OCI-LY3 (cell line): ENCODE measurements at regions not wholly inside any gene's neighbourhood (a gene's known extent, or its start where the extent isn't known, plus 50 kb on each side); places are given as distances from the start of the nearest gene placed in this dataset.

Experiments used
- H2AFZ ChIP-seq: fragments of 200-600, 300-600 bp; shearing (Covaris generic); 2 replicates; pipeline ENCODE4 v1.6.0; 2014; ENCODE audit warnings: antibody characterized with exemption, low read depth, low read length
- H3K27ac ChIP-seq: fragments of 200-600, 300-600 bp; sonication (generic); 2 replicates; pipeline ENCODE4 v1.5.1; 2014; ENCODE audit warnings: mild to moderate bottlenecking, low read length, moderate library complexity, mixed read lengths
- H3K27me3 ChIP-seq: fragments of 200-600, 300-600 bp; sonication (generic); 2 replicates; pipeline ENCODE4 v1.6.1; 2014; ENCODE audit warnings: low read depth, low read length, mixed read lengths
- H3K36me3 ChIP-seq: fragments of 200-600, 300-600 bp; sonication (generic); replicated peaks from 2 replicates; pipeline ENCODE3; 2014; ENCODE audit warnings: low read depth, low read length, mixed read lengths
- H3K4me1 ChIP-seq: fragments of 300-600, 200-600 bp; sonication (generic); 2 replicates; pipeline ENCODE4 v1.6.1; 2014; ENCODE audit warnings: low read length, mixed read lengths
- H3K4me2 ChIP-seq: fragments of 200-600, 300-600 bp; sonication (generic); 2 replicates; pipeline ENCODE4 v1.6.1; 2014; ENCODE audit warnings: low read length, mixed read lengths
- H3K4me3 ChIP-seq: fragments of 300-600, 200-600 bp; sonication (generic); 2 replicates; pipeline ENCODE4 v1.5.1; 2014; ENCODE audit warnings: antibody characterized with exemption, mild to moderate bottlenecking, low read length, moderate library complexity
- H3K79me2 ChIP-seq: fragments of 300-600, 200-600 bp; shearing (Covaris generic); 2 replicates; pipeline ENCODE4 v1.6.1; 2014; ENCODE audit warnings: mild to moderate bottlenecking, low read length, mixed read lengths
- H3K9ac ChIP-seq: fragments of 300-600, 200-600 bp; shearing (Covaris generic); 2 replicates; pipeline ENCODE4 v1.6.0; 2014; ENCODE audit warnings: mild to moderate bottlenecking, low read length, moderate library complexity
- H3K9me3 ChIP-seq: fragments of 200-600, 300-600 bp; shearing (Covaris generic); 2 replicates; pipeline ENCODE4 v1.6.1; 2014; ENCODE audit warnings: low read length, mixed read lengths; ENCODE audit not compliant: insufficient read depth
- H4K20me1 ChIP-seq: fragments of 200-600, 300-600 bp; sonication (generic); 2 replicates; pipeline ENCODE4 v1.6.1; 2016; ENCODE audit warnings: low read length, mixed read lengths; ENCODE audit not compliant: insufficient read depth
- EZH2phosphoT487 ChIP-seq: fragments of 200-600 bp; shearing (Covaris generic); IDR thresholded peaks from 2 replicates; pipeline ENCODE4 v1.6.1; 2018; ENCODE audit warnings: antibody characterized with exemption, mixed run types, low read depth
- TF ChIP-seq, protein P1 (sequence below): fragments of 200-600, 300-600 bp; sonication (generic); IDR thresholded peaks from 2 replicates; pipeline ENCODE4 v1.5.1; 2014; ENCODE audit warnings: antibody characterized with exemption, low read length, low read depth

DNA sequence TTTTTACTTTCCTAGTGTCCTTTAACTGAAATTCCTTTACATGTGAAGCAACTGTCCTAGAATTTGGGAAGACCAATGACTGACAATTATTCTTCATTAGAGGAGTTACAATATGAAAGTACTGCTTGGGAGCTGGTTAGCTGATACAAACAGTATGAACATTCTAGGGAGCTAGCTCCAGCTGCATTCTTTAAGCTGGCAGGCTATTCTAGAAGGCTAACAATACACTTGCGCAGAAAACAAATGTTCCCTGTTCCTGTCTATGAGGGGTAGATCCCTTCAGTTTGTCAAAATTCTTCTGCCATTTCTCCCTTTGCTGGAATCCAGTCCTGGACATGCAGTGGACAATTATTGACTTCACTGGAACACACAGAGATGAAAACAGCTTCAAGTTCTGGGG is 60.2 kb upstream of the NANOGP8 start:
- Histone ChIP-seq H3K4me3 (no peak overlapping the region), H3K27me3 (no peaks in the 10 kb centered on the region), H3K9ac (no peak overlapping the region), H4K20me1 (no peaks in the 10 kb centered on the region), H3K79me2 (no peaks in the 10 kb centered on the region), H3K4me1 (peaks cover 8% of the 10 kb centered on the region), H3K4me2 (no peak overlapping the region), H2AFZ (no peak overlapping the region), H3K27ac (no peak overlapping the region), H3K36me3 (no peaks in the 10 kb centered on the region), H3K9me3 (no peaks in the 10 kb centered on the region)
- TF ChIP-seq, protein P1, sequence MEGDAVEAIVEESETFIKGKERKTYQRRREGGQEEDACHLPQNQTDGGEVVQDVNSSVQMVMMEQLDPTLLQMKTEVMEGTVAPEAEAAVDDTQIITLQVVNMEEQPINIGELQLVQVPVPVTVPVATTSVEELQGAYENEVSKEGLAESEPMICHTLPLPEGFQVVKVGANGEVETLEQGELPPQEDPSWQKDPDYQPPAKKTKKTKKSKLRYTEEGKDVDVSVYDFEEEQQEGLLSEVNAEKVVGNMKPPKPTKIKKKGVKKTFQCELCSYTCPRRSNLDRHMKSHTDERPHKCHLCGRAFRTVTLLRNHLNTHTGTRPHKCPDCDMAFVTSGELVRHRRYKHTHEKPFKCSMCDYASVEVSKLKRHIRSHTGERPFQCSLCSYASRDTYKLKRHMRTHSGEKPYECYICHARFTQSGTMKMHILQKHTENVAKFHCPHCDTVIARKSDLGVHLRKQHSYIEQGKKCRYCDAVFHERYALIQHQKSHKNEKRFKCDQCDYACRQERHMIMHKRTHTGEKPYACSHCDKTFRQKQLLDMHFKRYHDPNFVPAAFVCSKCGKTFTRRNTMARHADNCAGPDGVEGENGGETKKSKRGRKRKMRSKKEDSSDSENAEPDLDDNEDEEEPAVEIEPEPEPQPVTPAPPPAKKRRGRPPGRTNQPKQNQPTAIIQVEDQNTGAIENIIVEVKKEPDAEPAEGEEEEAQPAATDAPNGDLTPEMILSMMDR = no peak

DNA sequence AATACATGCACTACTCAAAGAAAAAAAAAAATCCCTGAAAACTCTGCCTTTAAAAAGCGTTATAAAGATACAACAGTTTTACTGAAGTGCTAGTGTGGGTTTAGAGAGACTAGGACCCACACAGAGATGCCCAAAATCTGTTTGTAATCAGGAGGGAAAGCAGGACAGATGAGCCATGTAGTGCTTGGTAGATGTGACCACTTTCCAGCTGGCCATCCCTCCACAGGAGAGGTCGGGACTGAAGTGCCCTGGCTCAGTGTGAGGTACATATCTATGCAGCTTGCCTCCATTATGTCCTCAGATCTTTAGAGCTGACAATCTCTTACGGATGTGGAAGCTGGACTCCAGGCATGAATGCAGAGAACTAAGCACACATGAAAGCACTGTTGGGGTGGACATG is 57.5 kb upstream of the NANOGP8 start:
- Histone ChIP-seq H2AFZ (no peak overlapping the region), H3K4me1 (peaks cover 8% of the 10 kb centered on the region), H3K27ac (no peak overlapping the region), H4K20me1 (no peaks in the 10 kb centered on the region), H3K36me3 (no peaks in the 10 kb centered on the region), H3K9ac (no peak overlapping the region), H3K27me3 (no peaks in the 10 kb centered on the region), H3K79me2 (no peaks in the 10 kb centered on the region), H3K4me3 (no peak overlapping the region), H3K4me2 (no peak overlapping the region), H3K9me3 (peaks cover 3% of the 10 kb centered on the region; the same call in 1 of the 2 replicates)
- TF ChIP-seq, protein P1 = no peak
- TF ChIP-seq EZH2phosphoT487 = no peak

DNA sequence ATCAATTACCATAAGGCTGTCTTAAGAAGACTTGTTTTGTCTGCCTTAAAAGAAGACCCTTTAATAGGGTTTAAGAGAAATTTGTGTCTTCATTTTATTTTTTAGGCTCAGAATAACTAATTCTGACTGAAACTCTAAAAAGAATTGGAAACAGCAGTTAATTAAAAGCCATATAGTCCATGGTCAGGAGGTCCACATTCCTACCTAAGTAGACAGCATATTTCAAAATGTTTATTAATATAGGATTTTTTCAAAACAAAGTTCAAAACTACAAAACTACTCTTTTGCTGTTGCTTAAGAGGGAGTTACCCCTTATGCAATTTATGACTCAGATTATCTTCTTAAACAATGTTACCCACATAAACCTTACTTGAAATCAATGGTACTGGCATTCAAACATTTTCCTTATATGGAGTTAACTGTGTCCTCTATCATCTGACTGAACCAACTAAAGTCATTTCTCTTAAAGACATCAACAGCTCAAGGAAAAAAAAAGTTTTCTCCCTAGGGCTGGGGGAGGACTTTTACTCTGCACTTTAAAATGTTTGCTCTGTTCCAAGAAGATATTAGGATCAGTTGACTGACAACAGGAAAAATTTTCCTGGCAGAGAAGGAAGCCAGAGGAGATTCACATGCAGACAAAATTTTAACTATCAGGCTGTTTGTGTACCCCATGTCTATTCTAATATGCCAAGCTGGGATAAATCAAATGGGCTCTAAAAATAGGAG is 56.8 kb upstream of the NANOGP8 start:
- no peak overlapping the region for H3K9ac ChIP-seq
- no peaks in the 10 kb centered on the region for H3K27me3 ChIP-seq
- H3K4me1 ChIP-seq = peaks cover 11% of the 10 kb centered on the region
- no peaks in the 10 kb centered on the region for H4K20me1 ChIP-seq
- no peak overlapping the region for H2AFZ ChIP-seq
- no peaks in the 10 kb centered on the region for H3K36me3 ChIP-seq
- TF ChIP-seq EZH2phosphoT487 = no peak
- TF ChIP-seq, protein P1 = no peak
- H3K79me2 ChIP-seq = no peaks in the 10 kb centered on the region
- H3K9me3 ChIP-seq = peaks cover 3% of the 10 kb centered on the region; the same call in 1 of the 2 replicates
- H3K27ac ChIP-seq = no peak overlapping the region
- no peak overlapping the region for H3K4me2 ChIP-seq
- H3K4me3 ChIP-seq = no peak overlapping the region

DNA sequence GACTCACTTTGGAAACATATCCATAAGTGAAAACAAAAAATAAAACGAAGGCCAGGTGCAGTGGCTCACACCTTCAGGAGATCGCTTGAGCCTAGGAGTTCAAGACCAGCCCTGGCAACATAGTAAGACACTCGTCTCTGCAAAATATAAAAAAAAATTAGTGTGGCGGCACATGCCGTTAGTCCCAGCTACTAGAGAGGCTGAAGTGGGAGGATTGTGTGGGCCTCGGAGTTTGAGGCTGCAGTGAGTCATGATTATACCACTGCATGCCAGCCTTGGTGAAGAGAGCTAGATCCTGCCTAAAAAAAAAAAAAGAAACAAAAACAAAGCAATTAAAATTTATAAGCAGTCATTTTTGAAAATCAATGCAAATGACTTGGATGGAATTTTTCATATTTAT is 54.7 kb upstream of the NANOGP8 start:
- TF ChIP-seq EZH2phosphoT487 = no peak
- TF ChIP-seq, protein P1 = no peak
- H3K9me3 ChIP-seq = peaks cover 3% of the 10 kb centered on the region; the same call in 1 of the 2 replicates
- no peak overlapping the region for H3K4me2 ChIP-seq
- no peak overlapping the region for H2AFZ ChIP-seq
- no peak overlapping the region for H3K4me3 ChIP-seq
- no peaks in the 10 kb centered on the region for H3K36me3 ChIP-seq
- H3K27me3 ChIP-seq = no peaks in the 10 kb centered on the region
- H3K4me1 ChIP-seq = peaks cover 20% of the 10 kb centered on the region
- no peak overlapping the region for H3K9ac ChIP-seq
- no peaks in the 10 kb centered on the region for H4K20me1 ChIP-seq
- H3K79me2 ChIP-seq = no peaks in the 10 kb centered on the region
- H3K27ac ChIP-seq = no peak overlapping the region
